ENCODE measurements at regions not wholly inside any gene's neighbourhood (a gene's known extent, or its start where the extent isn't known, plus 50 kb on each side); places are given as distances from the start of the nearest gene placed in this dataset.

- no peak for TF ChIP-seq CTCF (conservative IDR thresholded peaks at IDR 0.05; ENCODE audit: low read depth, low read length)
- TF ChIP-seq SMC3 (IDR thresholded peaks at IDR 0.05; ENCODE audit: low read depth, low read length): no peak
- no peak for TF ChIP-seq POLR2A (IDR thresholded peaks at IDR 0.05; ENCODE audit: low read depth, low read length)
- TF ChIP-seq RAD21 (IDR thresholded peaks at IDR 0.05; ENCODE audit: low read length): no peak
- no peak for TF ChIP-seq CHD1 (IDR thresholded peaks at IDR 0.05; ENCODE audit: low read depth, low read length)
- TF ChIP-seq USF2 (IDR thresholded peaks at IDR 0.05; ENCODE audit: low read depth, low read length): no peak
- TF ChIP-seq CEBPB (IDR thresholded peaks at IDR 0.05; ENCODE audit: low read depth, low read length): no peak
- TF ChIP-seq ELK1 (IDR thresholded peaks at IDR 0.05; ENCODE audit: borderline replicate concordance, low read depth, low read length): no peak
- no peak for TF ChIP-seq BHLHE40 (IDR thresholded peaks at IDR 0.05; ENCODE audit: low read depth, low read length)
- TF ChIP-seq RCOR1 (IDR thresholded peaks at IDR 0.05; ENCODE audit: insufficient replicate concordance, low read length): no peak
- TF ChIP-seq RFX5 (IDR thresholded peaks at IDR 0.05; ENCODE audit: low read depth, low read length): no peak
- TF ChIP-seq MAFK (IDR thresholded peaks at IDR 0.05; ENCODE audit: low read depth, low read length): no peak
These were observed 53.5 kb upstream of the PROK2 start for GRCh38 chr3:71838406-71838805.

All from IMR-90 (cell line).